Right atrium auricular region (tissue), 2 donors: ENCODE measurements at regions not wholly inside any gene's neighbourhood (a gene's known extent, or its start where the extent isn't known, plus 50 kb on each side); places are given as distances from the start of the nearest gene placed in this dataset.

Experiments used
- DNase-seq: peaks from one replicate; pipeline ENCODE4 v3.0.0-alpha.2; 2019; ENCODE audit warnings: low spot score
- H3K27ac ChIP-seq, 2 donors: fragments of 200-600 bp; sonication (generic); 1 replicate in 1 of 2; 2 replicates in 1 of 2; pipeline ENCODE4 v1.5.1; 2016 to 2019
- H3K27me3 ChIP-seq, 2 donors: fragments of 200-600 bp; sonication (generic); one replicate each; pipeline versions ENCODE4 v1.5.1 to v1.6.0; 2017 to 2019
- H3K36me3 ChIP-seq: fragments of 200-600 bp; sonication (generic); one replicate; pipeline ENCODE4 v1.5.1; 2016
- H3K4me1 ChIP-seq, 2 donors: fragments of 200-600 bp; sonication (generic); one replicate each; pipeline versions ENCODE4 v1.5.1 to v1.6.0; 2017 to 2019
- H3K4me3 ChIP-seq, 2 donors: fragments of 200-600 bp; sonication (generic); 1 replicate in 1 of 2; 2 replicates in 1 of 2; pipeline ENCODE4 v1.5.1; 2017 to 2019; ENCODE audit warnings: mild to moderate bottlenecking in 1 of 2, moderate library complexity in 1 of 2
- H3K9me3 ChIP-seq, 2 donors: fragments of 200-600 bp; sonication (generic); one replicate each; pipeline ENCODE4 v1.5.1; 2019
- CTCF ChIP-seq, 2 donors: fragments of 200-600 bp; sonication (generic); IDR thresholded peaks; one replicate each; pipeline ENCODE4 v1.5.1; 2019; ENCODE audit warnings: antibody characterized with exemption in 2 of 2

GRCh38 chr16:10309271-10309932, 76.5 kb upstream of the ATF7IP2 start:
- Histone ChIP-seq H3K27ac (no peak overlapping the region), H3K9me3 (no peaks in the 10 kb centered on the region), H3K4me3 (no peak overlapping the region), H3K27me3 (no peaks in the 10 kb centered on the region), H3K36me3 (no peaks in the 10 kb centered on the region), H3K4me1 (no peaks in the 10 kb centered on the region)
- no peak for TF ChIP-seq CTCF (IDR thresholded peaks at IDR 0.05)
- no peak for DNase-seq

DNA sequence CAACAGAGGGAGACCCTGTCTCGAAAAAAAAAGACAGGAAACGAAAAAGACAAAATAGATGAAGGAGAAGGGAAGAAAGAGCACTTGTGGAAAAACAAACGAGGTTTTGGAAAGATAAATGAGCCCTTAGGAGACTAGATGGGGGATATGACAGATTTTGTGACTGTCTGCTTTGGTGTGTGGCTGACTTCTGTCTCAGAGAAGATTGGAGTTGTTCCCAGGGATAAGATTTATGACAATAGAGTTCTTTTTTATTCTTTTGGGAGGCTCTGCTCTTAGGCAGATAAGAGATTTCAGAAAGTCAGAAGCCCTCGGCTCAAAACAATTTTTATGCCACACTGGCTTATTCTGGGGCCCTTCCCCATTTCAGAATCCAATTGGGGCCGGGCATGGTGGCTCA, 73.9 kb upstream of the ATF7IP2 start:
- TF ChIP-seq CTCF (IDR thresholded peaks at IDR 0.05): no peak
- DNase-seq: no peak
- H3K4me3 ChIP-seq: no peak overlapping the region
- H3K27me3 ChIP-seq: no peaks in the 10 kb centered on the region
- H3K36me3 ChIP-seq: no peaks in the 10 kb centered on the region
- H3K9me3 ChIP-seq: no peaks in the 10 kb centered on the region
- H3K27ac ChIP-seq: no peak overlapping the region
- no peaks in the 10 kb centered on the region for H3K4me1 ChIP-seq

- TF ChIP-seq CTCF (IDR thresholded peaks at IDR 0.05): no peak
- Histone ChIP-seq H3K27me3 (no peaks in the 10 kb centered on the region), H3K4me3 (no peak overlapping the region), H3K36me3 (no peaks in the 10 kb centered on the region), H3K9me3 (no peaks in the 10 kb centered on the region), H3K27ac (no peak overlapping the region), H3K4me1 (no peaks in the 10 kb centered on the region)
- no peak for DNase-seq
Observed at GRCh38 chr16:10312784-10313724, 72.8 kb upstream of the ATF7IP2 start.

DNA sequence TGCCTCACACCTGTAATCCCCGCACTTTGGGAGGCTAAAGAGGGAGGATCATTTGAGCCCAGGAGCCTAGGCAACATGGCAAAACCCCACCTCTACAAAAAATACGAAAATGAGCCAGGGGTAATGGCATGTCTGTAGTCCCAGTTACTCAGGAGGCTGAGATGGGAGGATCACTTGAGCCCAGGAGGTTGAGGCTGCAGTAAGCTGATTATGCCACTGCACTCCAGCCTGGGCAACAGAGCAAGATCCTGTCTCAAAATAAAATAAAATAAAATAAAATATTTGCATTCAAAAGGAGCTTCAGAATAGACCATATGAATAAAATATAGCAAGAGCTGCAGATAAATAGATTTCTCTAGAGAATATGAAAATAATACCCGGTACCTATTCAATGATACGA, 71.5 kb upstream of the ATF7IP2 start:
- Histone ChIP-seq H3K27ac (no peak overlapping the region), H3K27me3 (no peaks in the 10 kb centered on the region), H3K36me3 (no peaks in the 10 kb centered on the region), H3K9me3 (no peaks in the 10 kb centered on the region), H3K4me1 (no peaks in the 10 kb centered on the region), H3K4me3 (no peak overlapping the region)
- DNase-seq: no peak
- TF ChIP-seq CTCF (IDR thresholded peaks at IDR 0.05): no peak

GRCh38 chr16:10314811-10315210, 71.0 kb upstream of the ATF7IP2 start:
- no peak for DNase-seq
- TF ChIP-seq CTCF (IDR thresholded peaks at IDR 0.05): peak in 1 of 2 donors; percentile 44
- Histone ChIP-seq H3K4me3 (no peak overlapping the region), H3K4me1 (no peaks in the 10 kb centered on the region), H3K9me3 (no peaks in the 10 kb centered on the region), H3K36me3 (no peaks in the 10 kb centered on the region), H3K27ac (no peak overlapping the region), H3K27me3 (no peaks in the 10 kb centered on the region)
